Endodermal cell (in vitro differentiated cells): ENCODE measurements at regions not wholly inside any gene's neighbourhood (a gene's known extent, or its start where the extent isn't known, plus 50 kb on each side); places are given as distances from the start of the nearest gene placed in this dataset.

Experiments used
- DNase-seq: peaks from one replicate; pipeline ENCODE4 v3.0.0-alpha.2; 2017
- H3K27ac ChIP-seq: 2 replicates; pipeline ENCODE4 v1.5.1; 2013; ENCODE audit warnings: mild to moderate bottlenecking, low read depth, low read length, moderate library complexity
- H3K27me3 ChIP-seq: 2 replicates; pipeline ENCODE4 v1.6.1; 2013; ENCODE audit warnings: mild to moderate bottlenecking, low read length, moderate library complexity; ENCODE audit not compliant: insufficient read depth, control insufficient read depth, poor library complexity, severe bottlenecking
- H3K36me3 ChIP-seq: 2 replicates; pipeline ENCODE4 v1.7.0; 2013; ENCODE audit warnings: mild to moderate bottlenecking, low read length, moderate library complexity; ENCODE audit not compliant: control insufficient read depth, insufficient read depth
- H3K4me1 ChIP-seq: one replicate; pipeline ENCODE4 v1.7.0; 2013; ENCODE audit warnings: low read length; ENCODE audit not compliant: control insufficient read depth, insufficient read depth
- H3K4me3 ChIP-seq: 2 replicates; pipeline ENCODE4 v1.5.1; 2013; ENCODE audit warnings: mild to moderate bottlenecking, low read length, moderate library complexity
- H3K9ac ChIP-seq: 2 replicates; pipeline ENCODE4 v1.6.1; 2013; ENCODE audit warnings: mild to moderate bottlenecking, low read length, moderate library complexity; ENCODE audit not compliant: poor library complexity, severe bottlenecking; ENCODE audit errors: extremely low read depth
- H3K9me3 ChIP-seq: 2 replicates; pipeline ENCODE4 v1.6.1; 2013; ENCODE audit warnings: mild to moderate bottlenecking, low read length, moderate library complexity; ENCODE audit not compliant: control insufficient read depth
- H3K27ac Mint-ChIP-seq: 2 replicates; pipeline ENCODE4 v1.8.0; 2020; ENCODE audit warnings: mixed read lengths
- H3K27me3 Mint-ChIP-seq: 2 replicates; pipeline ENCODE4 v1.8.0; 2021; ENCODE audit warnings: mild to moderate bottlenecking, mixed read lengths; ENCODE audit not compliant: insufficient read depth
- H3K36me3 Mint-ChIP-seq: 2 replicates; pipeline ENCODE4 v1.8.0; 2020; ENCODE audit warnings: low read depth, mixed read lengths
- H3K4me1 Mint-ChIP-seq: 2 replicates; pipeline ENCODE4 v1.8.0; 2020; ENCODE audit warnings: mixed read lengths
- H3K4me3 Mint-ChIP-seq: 2 replicates; pipeline ENCODE4 v1.8.0; 2020; ENCODE audit warnings: mild to moderate bottlenecking, moderate library complexity, mixed read lengths
- H3K9me3 Mint-ChIP-seq: 2 replicates; pipeline ENCODE4 v1.8.0; 2020; ENCODE audit warnings: mild to moderate bottlenecking, mixed read lengths
- CTCF ChIP-seq: fragments of 200-600 bp; sonication (generic); conservative IDR thresholded peaks from 2 replicates; pipeline ENCODE4 v1.5.0; 2021; ENCODE audit warnings: antibody characterized with exemption, mild to moderate bottlenecking
- WGBS, 2 experiments: methylation state at CpG; one replicate each; pipeline versions ENCODE4 v1.1.5 to v1.1.7; 2013; ENCODE audit warnings: missing lambda C conversion rate in 2 of 2, mixed read lengths in 1 of 2; ENCODE audit not compliant: insufficient coverage in 1 of 2, insufficient read length in 1 of 2; 5-methylcytosine and 5-hydroxymethylcytosine counted together

DNA sequence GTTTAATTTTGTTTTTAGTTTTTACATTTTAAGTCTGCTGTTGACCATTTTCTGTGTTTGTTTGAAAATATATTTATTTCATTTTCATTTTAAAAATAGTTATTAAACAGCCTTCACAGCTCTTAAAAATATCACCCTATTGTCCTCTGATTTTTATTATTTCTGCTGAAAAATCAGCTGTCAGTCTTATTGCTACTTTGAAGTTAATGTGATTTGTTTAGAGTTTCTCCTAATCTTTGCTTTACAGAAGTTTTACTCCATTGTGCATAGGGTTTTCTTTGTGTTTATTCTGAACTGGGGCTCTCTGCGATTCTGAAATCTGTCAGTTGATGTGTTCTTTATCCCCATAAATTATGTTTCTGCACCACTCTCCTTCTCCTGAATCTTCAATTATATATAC, 486.3 kb downstream of the SOX5 start:
- H3K4me1 Mint-ChIP-seq = no peaks in the 10 kb centered on the region
- DNase-seq = no peak
- no peak for TF ChIP-seq CTCF
- no peaks in the 10 kb centered on the region for H3K27me3 ChIP-seq
- no peak overlapping the region for H3K4me3 ChIP-seq
- WGBS, 2 experiments = 100% methylated on average over 1 of the region's 1 CpG; no CpG with 5 or more reads in 1 of the 2 experiments
- H3K9me3 ChIP-seq = peaks cover 29% of the 10 kb centered on the region
- H3K4me3 Mint-ChIP-seq = no peak overlapping the region
- no peak overlapping the region for H3K9ac ChIP-seq
- H3K36me3 Mint-ChIP-seq = peaks cover 3% of the 10 kb centered on the region
- no peaks in the 10 kb centered on the region for H3K36me3 ChIP-seq
- H3K4me1 ChIP-seq = no peaks in the 10 kb centered on the region
- H3K27ac Mint-ChIP-seq = no peak overlapping the region
- peaks cover 48% of the 10 kb centered on the region for H3K9me3 Mint-ChIP-seq
- no peak overlapping the region for H3K27ac ChIP-seq
- H3K27me3 Mint-ChIP-seq = no peaks in the 10 kb centered on the region

DNA sequence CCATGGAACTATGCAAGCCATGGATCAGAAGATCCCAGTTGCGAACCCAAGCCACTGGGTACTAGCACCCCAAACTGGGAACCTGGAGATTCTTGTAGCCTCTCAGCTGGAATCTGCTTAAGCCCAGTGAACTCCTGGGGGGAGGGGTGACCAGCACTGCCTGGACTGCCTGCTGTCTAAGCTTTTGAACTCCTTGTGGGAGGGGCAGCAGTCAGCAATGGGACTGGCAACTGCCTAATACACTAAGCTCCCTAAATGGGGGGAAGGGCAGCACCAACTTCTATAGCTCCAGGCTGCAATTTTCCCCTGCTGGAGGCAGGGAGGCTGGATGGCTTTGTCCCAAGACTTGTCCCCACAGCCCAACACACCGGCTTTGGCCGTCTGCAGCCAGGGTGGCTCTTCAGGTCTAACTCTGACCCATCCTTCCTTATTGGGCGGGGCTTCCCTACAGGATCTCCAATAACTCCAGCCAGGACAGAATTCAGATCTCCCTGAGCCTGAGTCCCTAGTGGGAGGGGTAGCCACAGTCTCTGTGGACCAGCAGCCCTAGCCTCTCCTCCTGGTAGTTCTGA, 485.1 kb downstream of the SOX5 start:
- peak overlapping the region; percentile 11 for H3K4me3 ChIP-seq
- no peak overlapping the region for H3K27ac ChIP-seq
- H3K4me1 ChIP-seq = no peaks in the 10 kb centered on the region
- Mint-ChIP-seq H3K9me3 (peaks cover 60% of the 10 kb centered on the region), H3K27ac (no peak overlapping the region), H3K27me3 (no peaks in the 10 kb centered on the region), H3K36me3 (peaks cover 6% of the 10 kb centered on the region), H3K4me1 (no peaks in the 10 kb centered on the region), H3K4me3 (no peak overlapping the region)
- H3K9ac ChIP-seq = no peak overlapping the region
- no peak for DNase-seq
- H3K27me3 ChIP-seq = no peaks in the 10 kb centered on the region
- 92 to 97% methylated on average over 3 to 4 of the region's 4 CpGs for WGBS, 2 experiments
- TF ChIP-seq CTCF = no peak
- H3K36me3 ChIP-seq = no peaks in the 10 kb centered on the region
- H3K9me3 ChIP-seq = peaks cover 29% of the 10 kb centered on the region

DNA sequence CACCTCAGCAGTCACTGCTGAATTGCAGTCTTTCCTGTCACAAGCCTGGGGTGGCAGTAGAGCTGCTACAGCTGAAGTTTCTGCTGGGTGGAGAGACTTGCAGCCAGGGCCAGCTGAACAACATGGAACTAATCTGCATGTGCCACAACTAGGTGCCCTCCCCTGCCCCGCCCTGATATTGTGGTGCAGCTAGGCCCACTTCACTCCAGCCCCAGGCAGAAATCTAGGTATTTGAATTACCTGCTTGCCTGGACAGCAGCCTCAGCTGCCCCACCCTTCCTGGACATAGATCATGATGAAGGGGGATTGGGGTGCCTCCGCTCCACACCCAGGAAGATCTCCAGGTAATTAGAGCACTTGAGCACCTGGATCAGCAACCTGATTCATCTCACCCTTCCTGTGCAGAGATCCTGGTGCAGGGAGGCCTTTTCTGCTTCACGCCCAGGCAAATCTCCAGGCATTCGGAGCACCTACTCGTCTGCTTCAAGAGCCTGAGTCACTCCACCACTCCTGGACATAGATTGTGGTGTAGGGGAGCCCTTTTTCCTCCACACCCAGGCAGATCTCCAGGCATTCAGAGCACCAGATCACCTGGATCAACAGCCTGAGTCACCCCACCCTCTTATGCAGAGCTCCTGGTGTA, 477.0 kb downstream of the SOX5 start:
- peaks cover 27% of the 10 kb centered on the region for H3K9me3 Mint-ChIP-seq
- H3K4me3 Mint-ChIP-seq = no peak overlapping the region
- 92% methylated on average over 5 of the region's 5 CpGs; no CpG with 5 or more reads in 1 of the 2 experiments for WGBS, 2 experiments
- Histone ChIP-seq H3K4me1 (no peaks in the 10 kb centered on the region), H3K4me3 (no peak overlapping the region), H3K27me3 (no peaks in the 10 kb centered on the region), H3K9ac (no peak overlapping the region), H3K9me3 (no peaks in the 10 kb centered on the region), H3K36me3 (no peaks in the 10 kb centered on the region), H3K27ac (no peak overlapping the region)
- peak overlapping the region; percentile 16 for H3K27ac Mint-ChIP-seq
- peak; percentile 67 for TF ChIP-seq CTCF
- peaks cover 3% of the 10 kb centered on the region for H3K36me3 Mint-ChIP-seq
- H3K4me1 Mint-ChIP-seq = peaks cover 21% of the 10 kb centered on the region
- DNase-seq = peak; percentile 73
- H3K27me3 Mint-ChIP-seq = no peaks in the 10 kb centered on the region
